ENCODE measurements at regions not wholly inside any gene's neighbourhood (a gene's known extent, or its start where the extent isn't known, plus 50 kb on each side); places are given as distances from the start of the nearest gene placed in this dataset.

DNA sequence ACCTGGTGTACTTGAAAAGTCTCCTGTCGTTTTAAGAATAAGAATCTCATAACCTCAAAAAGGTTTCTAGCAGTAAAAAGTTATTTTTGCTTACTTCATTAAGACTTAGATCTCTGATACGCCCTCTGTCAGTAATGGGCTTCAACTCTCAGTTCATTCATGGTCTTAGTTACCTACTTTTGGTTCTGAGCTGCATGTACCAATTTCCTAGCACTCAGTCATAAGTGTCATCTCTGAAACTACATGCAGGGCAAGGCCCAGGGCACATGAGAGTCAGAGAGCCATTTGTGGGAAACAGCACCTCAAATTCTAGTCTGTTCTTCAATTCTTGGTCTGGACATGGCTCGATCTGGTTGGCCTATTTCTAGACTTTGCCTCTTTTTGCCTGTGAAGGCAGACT, 838.4 kb downstream of the FAM181B start:
- in situ Hi-C loops (cut with HindIII; ENCODE audit: low pct_unique_long_range_greater_than_20kb, low sequenced_read_pairs), result no loop called here
- TF ChIP-seq JUND (IDR thresholded peaks at IDR 0.05; ENCODE audit: low read depth), result no peak
- DNase-seq (ENCODE audit: low read depth in 1 of 2, low spot score in 1 of 2), result no peak

DNA sequence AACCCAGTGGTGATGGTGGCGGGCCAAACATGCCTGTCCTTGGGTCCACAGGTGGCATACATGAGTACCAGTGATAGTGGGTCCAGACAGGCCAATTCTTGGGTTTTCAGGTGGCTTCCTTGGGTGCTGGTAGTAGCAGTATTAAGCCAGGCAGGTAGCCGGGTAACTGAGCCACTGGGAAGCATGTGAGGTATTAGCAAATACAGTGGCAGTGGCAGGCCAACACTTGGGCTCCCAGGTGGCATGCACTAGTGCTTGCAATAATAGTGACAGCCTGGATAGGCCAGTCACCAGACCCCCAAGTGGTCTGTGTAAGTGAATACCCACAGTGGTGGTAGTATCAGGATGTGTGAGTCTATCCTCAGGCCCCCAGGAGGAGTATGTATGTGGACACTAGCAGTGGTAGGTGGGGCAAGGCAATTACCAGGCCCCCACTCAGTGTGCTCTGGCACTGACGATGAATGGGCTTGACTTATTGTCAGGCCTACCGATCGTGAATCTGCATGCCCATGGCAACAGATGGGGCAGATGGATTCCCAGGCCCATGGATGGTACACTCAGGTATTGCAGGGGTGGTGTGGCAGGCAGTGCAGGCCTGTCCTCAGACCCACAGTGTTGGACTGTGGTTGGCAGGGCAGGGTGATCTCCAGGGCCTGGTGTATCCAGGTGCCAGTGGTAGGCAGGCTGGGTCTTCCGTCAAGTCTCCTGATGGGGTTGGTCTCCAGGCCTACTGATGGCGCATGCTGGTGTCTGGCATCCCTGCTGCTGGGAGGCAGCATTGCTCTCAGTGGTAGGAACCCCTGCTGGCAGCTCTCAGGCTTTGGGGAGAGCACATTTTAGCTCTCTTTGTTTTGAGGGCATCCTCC, 840.7 kb downstream of the FAM181B start:
- TF ChIP-seq JUND (IDR thresholded peaks at IDR 0.05; ENCODE audit: low read depth), result no peak
- in situ Hi-C loops (cut with HindIII; ENCODE audit: low pct_unique_long_range_greater_than_20kb, low sequenced_read_pairs), result no loop called here
- DNase-seq (ENCODE audit: low read depth in 1 of 2, low spot score in 1 of 2), result no peak

GRCh38 chr11:81888391-81888790, 845.3 kb downstream of the FAM181B start:
- DNase-seq (ENCODE audit: low read depth in 1 of 2, low spot score in 1 of 2), result peak in 1 of 2 experiments; percentile 21
- in situ Hi-C loops (cut with HindIII; ENCODE audit: low pct_unique_long_range_greater_than_20kb, low sequenced_read_pairs), result no loop called here
- no peak for TF ChIP-seq JUND (IDR thresholded peaks at IDR 0.05; ENCODE audit: low read depth)

GRCh38 chr11:81887671-81888070, 846.0 kb downstream of the FAM181B start:
- no peak for DNase-seq (ENCODE audit: low read depth in 1 of 2, low spot score in 1 of 2)
- TF ChIP-seq JUND (IDR thresholded peaks at IDR 0.05; ENCODE audit: low read depth), result no peak
- in situ Hi-C loops (cut with HindIII; ENCODE audit: low pct_unique_long_range_greater_than_20kb, low sequenced_read_pairs), result no loop called here

DNA sequence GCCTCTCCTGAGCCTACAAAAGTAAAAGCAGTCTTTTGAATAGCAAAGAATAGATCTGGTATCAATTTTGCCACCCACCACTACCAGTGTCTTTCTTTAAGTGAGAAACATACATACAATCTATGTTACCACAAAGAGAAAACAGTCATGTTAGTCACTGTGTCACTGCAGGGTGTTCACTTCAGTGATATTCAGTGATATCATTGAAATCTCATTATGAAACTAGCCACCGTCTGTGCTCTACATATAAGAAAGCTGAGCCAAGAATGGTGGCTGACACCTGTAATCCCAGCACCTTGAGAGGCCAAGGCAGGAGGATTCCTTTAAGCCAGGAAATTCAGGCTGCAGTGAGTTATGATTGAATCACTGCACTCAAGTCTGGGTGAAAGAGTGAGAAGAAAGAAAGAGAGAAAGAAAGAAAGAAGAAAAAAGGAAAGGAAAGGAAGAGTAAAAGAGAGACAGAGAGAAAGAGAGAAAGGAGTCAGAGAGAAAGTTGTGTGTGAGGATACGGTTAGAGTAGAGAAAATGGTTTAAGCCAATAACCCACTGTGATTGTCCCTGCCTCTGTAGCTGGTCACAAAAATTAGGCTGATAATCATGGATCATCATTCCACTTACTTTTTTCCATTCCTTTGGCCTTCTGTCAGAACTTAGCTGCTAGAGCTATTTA, 847.1 kb downstream of the FAM181B start:
- in situ Hi-C loops (cut with HindIII; ENCODE audit: low pct_unique_long_range_greater_than_20kb, low sequenced_read_pairs), result no loop called here
- no peak for DNase-seq (ENCODE audit: low read depth in 1 of 2, low spot score in 1 of 2)
- no peak for TF ChIP-seq JUND (IDR thresholded peaks at IDR 0.05; ENCODE audit: low read depth)

DNA sequence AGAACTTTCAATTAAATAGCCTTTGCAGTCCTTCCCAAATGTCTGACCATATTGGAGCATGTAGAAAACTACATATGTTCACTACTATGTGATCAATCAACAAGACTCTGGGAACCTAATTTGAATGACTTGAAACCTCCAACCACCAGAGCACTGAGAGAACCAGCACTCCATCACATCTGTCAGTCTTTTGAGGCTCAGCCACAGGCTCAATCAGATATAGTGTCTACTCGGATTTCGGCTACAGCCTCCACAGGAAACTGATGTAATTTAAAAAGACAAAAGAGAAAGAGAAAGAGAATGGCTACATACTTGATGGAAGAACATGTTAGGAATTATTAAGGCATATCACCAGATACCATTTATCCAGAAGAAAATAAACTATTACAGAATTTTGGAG, 859.0 kb downstream of the FAM181B start:
- TF ChIP-seq JUND (IDR thresholded peaks at IDR 0.05; ENCODE audit: low read depth), result no peak
- no peak for DNase-seq (ENCODE audit: low read depth in 1 of 2, low spot score in 1 of 2)
- in situ Hi-C loops (cut with HindIII; ENCODE audit: low pct_unique_long_range_greater_than_20kb, low sequenced_read_pairs), result no loop called here

DNA sequence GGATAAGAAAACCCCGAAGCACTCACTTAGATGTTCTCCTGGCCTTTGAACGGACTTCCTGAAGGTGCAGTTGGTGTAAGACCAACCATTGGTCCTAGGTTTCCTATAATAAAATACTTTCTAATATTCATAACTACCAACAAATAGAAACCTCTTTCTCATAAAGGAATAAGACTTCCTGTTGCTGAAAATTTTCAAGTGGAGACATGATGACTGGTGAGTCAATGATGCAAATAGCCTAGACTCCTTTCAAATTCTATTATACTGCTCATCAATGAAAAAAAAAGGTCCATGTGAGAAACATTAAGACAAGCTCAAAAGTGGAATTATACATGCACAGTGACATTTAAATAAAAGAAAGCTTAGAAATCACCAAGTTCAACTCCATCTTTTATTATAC, 862.8 kb downstream of the FAM181B start:
- in situ Hi-C loops (cut with HindIII; ENCODE audit: low pct_unique_long_range_greater_than_20kb, low sequenced_read_pairs), result no loop called here
- TF ChIP-seq JUND (IDR thresholded peaks at IDR 0.05; ENCODE audit: low read depth), result no peak
- DNase-seq (ENCODE audit: low read depth in 1 of 2, low spot score in 1 of 2), result no peak

DNA sequence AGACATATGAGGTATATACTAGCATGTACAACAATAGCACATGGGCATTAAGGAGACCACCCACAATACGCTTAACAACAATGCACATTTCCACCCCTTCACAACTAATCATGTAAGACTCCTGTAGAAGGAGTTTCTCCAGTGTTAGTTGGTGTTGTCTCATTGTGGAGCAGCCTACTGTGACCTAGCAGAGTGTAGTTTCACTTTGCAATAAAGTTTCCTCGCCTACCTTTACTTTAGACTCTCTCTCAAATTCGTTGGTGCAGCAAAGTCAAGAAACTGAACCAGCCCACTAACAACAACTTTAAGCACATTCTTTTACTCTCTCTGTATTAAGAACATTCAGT, 863.6 kb downstream of the FAM181B start:
- in situ Hi-C loops (cut with HindIII; ENCODE audit: low pct_unique_long_range_greater_than_20kb, low sequenced_read_pairs), result no loop called here
- DNase-seq (ENCODE audit: low read depth in 1 of 2, low spot score in 1 of 2), result no peak

GRCh38 chr11:81869351-81870065, 864.2 kb downstream of the FAM181B start:
- DNase-seq (ENCODE audit: low read depth in 1 of 2, low spot score in 1 of 2), result no peak
- in situ Hi-C loops (cut with HindIII; ENCODE audit: low pct_unique_long_range_greater_than_20kb, low sequenced_read_pairs), result no loop called here
- TF ChIP-seq JUND (IDR thresholded peaks at IDR 0.05; ENCODE audit: low read depth), result no peak

More for the DNA sequence above, 863.6 kb downstream of the FAM181B start:
- no peak for TF ChIP-seq JUND (IDR thresholded peaks at IDR 0.05; ENCODE audit: low read depth)

DNA sequence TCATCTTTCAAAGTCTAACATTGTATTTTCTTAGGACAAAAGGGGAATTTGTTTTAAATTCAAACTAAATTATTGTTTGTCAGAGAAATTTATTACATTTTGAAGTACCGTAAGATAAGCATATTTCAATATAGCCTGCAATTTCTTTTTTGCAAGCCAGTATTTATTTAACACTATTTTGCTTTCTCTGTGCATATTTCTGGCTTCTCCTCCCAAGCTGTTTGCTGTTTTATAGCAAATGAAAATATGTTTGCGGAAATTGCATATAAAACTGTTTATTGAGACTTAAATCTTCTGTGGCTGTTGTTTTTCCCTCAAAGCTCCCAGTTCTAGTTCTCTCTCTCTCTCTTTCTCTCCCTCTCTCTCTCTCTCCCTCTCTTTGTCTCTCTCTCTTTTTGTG, 866.8 kb downstream of the FAM181B start:
- TF ChIP-seq JUND (IDR thresholded peaks at IDR 0.05; ENCODE audit: low read depth), result no peak
- in situ Hi-C loops (cut with HindIII; ENCODE audit: low pct_unique_long_range_greater_than_20kb, low sequenced_read_pairs), result no loop called here
- no peak for DNase-seq (ENCODE audit: low read depth in 1 of 2, low spot score in 1 of 2)

GRCh38 chr11:81857386-81857785, 876.3 kb downstream of the FAM181B start:
- in situ Hi-C loops (cut with HindIII; ENCODE audit: low pct_unique_long_range_greater_than_20kb, low sequenced_read_pairs), result no loop called here

DNA sequence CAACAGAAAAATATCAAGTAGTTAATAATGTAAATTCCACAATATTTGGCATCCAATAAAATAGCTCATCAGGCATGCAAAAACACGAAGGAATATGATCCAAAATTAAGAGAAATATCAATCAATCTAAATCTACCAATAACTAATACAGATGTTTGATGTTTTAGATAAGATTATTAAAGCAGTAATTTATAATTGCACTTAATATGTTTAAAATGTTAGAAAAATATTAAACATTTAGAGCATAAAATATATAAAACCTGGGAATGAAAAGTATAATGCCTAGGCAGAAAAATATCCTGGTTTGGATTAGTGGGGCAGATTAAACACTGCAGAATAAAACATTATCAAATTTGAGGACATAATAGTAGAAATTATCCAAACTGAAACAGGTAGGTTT, 879.9 kb downstream of the FAM181B start:
- in situ Hi-C loops (cut with HindIII; ENCODE audit: low pct_unique_long_range_greater_than_20kb, low sequenced_read_pairs), result no loop called here
- TF ChIP-seq JUND (IDR thresholded peaks at IDR 0.05; ENCODE audit: low read depth), result no peak
- no peak for DNase-seq (ENCODE audit: low read depth in 1 of 2, low spot score in 1 of 2)

More at GRCh38 chr11:81857386-81857785, 876.3 kb downstream of the FAM181B start:
- no peak for TF ChIP-seq JUND (IDR thresholded peaks at IDR 0.05; ENCODE audit: low read depth)
- DNase-seq (ENCODE audit: low read depth in 1 of 2, low spot score in 1 of 2), result no peak

DNA sequence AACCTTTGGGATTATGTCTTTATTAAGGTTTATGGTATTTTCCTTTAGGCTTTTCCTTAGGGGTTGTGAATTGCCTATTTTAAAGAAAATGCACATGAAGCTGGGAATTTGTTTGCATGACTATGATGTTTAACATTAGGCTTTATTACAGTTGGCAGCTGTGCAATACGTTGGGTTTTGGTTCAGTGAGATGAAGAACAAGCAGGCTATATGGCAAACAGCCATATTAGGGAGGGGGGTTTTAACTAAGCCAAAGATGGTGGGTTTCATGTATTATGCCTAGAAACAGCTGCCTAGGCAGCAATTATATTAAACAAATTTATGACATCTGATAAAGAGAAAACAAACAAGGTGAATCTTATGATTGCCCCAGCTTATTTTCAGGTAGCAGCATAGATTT, 880.8 kb downstream of the FAM181B start:
- in situ Hi-C loops (cut with HindIII; ENCODE audit: low pct_unique_long_range_greater_than_20kb, low sequenced_read_pairs), result no loop called here
- TF ChIP-seq JUND (IDR thresholded peaks at IDR 0.05; ENCODE audit: low read depth), result no peak
- no peak for DNase-seq (ENCODE audit: low read depth in 1 of 2, low spot score in 1 of 2)
